ENCODE measurements at regions not wholly inside any gene's neighbourhood (a gene's known extent, or its start where the extent isn't known, plus 50 kb on each side); places are given as distances from the start of the nearest gene placed in this dataset.

- TF ChIP-seq CTCF (IDR thresholded peaks at IDR 0.05) (no peak), EZH2 (IDR thresholded peaks at IDR 0.05; ENCODE audit: borderline replicate concordance, insufficient read depth, low read depth, low read length, poor library complexity, severe bottlenecking) (no peak)
Observed at GRCh38 chr11:69923641-69924307, 104.6 kb upstream of the FGF3 start.
